IPS-18c (cell line): ENCODE measurements at regions not wholly inside any gene's neighbourhood (a gene's known extent, or its start where the extent isn't known, plus 50 kb on each side); places are given as distances from the start of the nearest gene placed in this dataset.

Experiments
- H3K4me3 ChIP-seq: 2 replicates; pipeline ENCODE4 v1.7.0; 2013; ENCODE audit warnings: low read depth, mild to moderate bottlenecking, low read length, moderate library complexity; ENCODE audit not compliant: insufficient read depth
- H3K9me3 ChIP-seq: one replicate; pipeline ENCODE4 v1.6.1; 2013; ENCODE audit warnings: mild to moderate bottlenecking, low read length, moderate library complexity; ENCODE audit not compliant: control insufficient read depth, insufficient read depth

DNA sequence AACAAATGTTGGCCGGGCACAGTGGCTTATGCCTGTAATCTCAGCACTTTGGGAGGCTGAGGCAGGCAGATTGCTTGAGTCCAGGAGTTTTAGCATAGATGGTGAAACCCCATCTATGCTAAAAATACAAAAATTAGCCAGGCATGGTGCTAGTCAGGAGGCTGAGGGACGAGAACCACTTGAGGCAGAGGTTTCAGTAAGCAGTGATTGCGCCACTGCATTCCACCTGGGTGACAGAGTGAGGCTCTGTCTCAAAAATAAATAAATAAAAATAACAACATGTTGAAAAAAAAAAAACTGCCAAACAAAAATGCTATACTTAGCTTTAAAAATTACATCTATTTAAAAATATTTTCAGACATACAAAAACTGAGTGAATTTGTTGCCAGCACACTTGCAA is 374.2 kb upstream of the SMIM31 start:
- H3K4me3 ChIP-seq: no peak overlapping the region
- H3K9me3 ChIP-seq: no peaks in the 10 kb centered on the region

DNA sequence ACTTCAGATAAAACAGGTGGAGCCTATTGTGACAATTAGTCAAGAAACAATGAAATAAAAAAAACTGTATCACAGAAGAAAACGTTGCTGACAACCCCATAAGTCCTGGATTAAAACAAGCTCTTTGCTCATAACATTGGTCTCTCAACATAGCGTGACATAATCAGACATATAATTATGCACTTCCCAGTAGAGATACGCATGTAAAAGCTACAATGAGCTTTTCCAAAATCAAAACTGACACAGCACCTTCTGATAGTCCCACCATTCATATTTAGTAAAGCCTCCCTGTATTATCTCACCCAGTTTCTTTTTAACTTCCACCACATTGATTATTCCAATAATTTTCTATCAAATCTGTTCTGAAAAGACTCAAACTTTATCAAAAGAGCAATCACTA is 372.1 kb upstream of the SMIM31 start:
- Histone ChIP-seq H3K4me3 (no peak overlapping the region), H3K9me3 (no peaks in the 10 kb centered on the region)

DNA sequence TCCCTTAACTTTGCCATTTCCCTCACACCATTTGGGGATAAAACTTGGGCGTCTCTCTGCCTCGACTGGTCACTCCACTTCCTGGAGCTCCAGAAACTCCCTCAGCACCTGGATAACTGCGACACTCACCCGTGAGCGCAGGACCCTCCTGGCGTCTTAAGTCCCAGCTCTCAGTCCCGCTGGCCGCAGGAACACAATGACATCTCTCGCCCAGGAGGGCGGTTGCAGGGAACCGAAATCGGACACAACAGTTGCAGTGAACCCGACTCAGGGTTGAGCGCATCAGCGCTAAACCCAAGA is 370.9 kb upstream of the SMIM31 start:
- Histone ChIP-seq H3K9me3 (no peaks in the 10 kb centered on the region), H3K4me3 (peak overlapping the region; percentile 79)

DNA sequence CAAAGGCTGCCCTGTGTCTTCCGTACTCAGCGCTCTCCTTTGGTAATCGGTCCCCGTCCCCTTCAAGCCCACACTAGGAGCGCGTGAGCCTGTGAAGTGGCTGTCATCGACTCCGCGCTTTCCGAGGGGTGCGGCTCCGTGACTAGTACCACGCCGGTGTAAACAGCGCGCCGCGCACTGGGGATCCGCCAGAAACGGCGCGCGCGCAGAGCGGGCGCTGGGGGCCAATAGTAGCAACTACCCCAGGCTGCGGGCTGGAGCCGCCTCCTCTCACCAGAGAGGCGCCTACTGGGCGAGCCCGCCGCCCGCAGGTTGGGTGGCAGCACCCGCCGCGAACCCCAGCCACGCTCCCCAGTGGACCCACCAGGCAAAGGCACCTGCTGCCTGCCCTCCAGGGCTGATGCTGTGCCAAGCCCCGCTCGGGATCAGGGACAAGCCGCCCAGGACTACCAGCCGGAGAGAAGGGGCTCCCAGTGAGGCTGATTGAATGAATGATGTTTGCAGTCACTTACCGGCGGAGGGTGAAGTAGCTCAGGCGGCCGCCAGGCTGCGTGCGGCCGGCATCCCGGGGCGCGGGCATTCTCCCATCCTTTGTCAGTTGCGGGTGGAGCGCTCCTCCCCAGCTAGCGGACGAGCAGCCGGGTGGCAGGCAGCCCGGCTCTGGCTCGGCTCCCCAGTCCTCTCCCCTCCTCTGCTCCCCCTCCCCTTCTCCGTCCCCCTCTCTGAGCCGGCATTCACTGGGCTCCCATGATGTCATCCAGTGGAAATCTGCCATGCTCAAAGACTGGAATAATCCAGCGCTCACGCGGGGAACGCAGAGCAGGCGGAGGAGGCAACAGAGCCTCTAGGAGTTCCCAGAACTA is 370.3 kb upstream of the SMIM31 start:
- peak overlapping the region; percentile 79 for H3K4me3 ChIP-seq
- H3K9me3 ChIP-seq: no peaks in the 10 kb centered on the region

DNA sequence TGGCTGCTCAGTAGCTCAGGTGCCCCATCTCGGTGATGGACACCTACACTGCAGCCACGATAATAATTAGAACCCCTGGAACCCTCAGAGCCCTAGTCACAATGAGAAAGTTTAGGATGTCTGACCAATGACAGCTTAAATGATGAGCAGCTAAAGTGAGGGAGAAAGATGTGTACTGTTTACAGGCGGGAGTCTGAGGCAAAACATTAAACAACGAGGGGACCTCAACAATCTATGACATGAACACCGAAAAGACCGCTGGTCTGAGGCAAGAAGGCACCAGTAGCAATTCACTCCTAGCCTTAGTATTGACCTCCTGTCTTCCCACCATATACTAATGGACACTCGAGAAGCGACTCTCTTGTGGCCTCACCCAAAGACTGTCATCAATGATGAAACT is 369.5 kb upstream of the SMIM31 start:
- Histone ChIP-seq H3K4me3 (no peak overlapping the region; the same call in 1 of the 2 replicates), H3K9me3 (no peaks in the 10 kb centered on the region)

DNA sequence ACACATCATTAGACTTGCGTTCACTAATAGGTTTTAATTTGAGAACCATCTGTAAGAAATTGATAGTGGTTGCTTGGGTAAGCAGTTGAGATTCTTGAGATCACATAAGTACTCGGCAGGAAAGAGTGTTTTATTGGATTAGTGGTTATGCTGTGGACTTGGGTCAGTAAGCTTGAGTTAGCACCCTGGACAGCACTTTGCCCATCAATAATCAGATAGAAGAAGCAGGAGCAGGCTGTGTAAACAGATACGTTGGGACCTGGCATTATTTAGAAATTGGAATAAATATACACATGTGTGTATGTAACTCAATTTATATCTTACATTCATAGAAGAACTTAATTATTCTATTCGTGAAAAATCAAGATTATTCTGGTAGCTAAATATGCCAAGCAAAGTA is 357.5 kb upstream of the SMIM31 start:
- Histone ChIP-seq H3K4me3 (no peak overlapping the region), H3K9me3 (no peaks in the 10 kb centered on the region)

DNA sequence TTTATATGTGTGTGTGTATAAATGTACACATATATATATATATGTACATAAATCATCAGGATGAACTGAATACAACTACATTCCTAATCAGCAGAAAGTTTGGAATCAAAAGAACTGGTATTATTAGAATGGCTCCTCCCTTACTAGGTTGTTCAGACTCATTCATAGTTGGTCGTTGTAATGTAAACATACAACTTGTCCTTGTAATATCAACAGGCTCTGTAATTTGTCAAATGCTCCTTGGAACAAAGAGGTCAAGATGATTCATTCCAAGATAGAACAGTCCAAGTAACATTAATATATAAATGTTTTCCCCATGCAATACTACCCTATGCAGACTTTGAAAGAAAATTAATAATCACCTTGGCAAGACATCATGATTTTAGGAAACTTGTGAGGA is 351.4 kb upstream of the SMIM31 start:
- no peaks in the 10 kb centered on the region for H3K9me3 ChIP-seq
- no peak overlapping the region for H3K4me3 ChIP-seq

DNA sequence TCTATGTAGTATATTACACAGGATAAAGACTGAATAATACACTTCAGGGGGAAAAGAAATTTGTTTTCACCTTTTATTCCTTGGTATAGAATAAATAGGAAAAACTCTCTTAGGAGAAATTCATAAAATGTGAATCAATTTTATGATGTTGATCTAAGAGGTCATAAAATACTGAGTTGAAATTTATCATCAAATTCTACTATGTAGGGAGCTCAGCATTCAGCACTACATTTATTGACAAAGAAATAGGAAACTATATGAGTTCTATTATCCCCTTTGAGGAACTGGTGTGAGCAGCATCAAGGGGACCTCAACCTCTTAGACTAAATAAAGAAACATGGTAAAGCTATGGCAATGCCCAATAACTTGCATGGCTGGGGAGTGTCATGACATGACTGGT is 348.2 kb upstream of the SMIM31 start:
- no peak overlapping the region for H3K4me3 ChIP-seq

DNA sequence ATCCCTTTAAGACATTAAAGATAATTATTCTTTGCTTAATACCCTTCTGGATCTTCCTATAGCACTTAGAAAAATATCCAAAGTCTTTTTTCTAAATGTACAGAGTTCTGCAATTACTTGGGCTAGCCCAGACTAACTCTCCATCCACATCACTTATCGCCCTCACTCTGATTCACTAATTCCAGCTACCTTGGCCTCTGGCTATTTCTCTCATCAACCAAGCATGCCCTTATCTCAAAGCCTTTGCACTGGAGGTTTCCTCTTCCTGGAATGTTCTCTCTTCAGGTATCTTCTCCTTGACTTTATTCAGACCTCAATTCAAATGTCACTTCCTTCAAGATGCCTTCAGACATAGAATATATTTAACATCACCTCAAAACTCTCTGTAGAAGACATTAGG is 345.1 kb upstream of the SMIM31 start:
- no peak overlapping the region for H3K4me3 ChIP-seq
- no peaks in the 10 kb centered on the region for H3K9me3 ChIP-seq

More for the DNA sequence above, 348.2 kb upstream of the SMIM31 start:
- H3K9me3 ChIP-seq: no peaks in the 10 kb centered on the region

DNA sequence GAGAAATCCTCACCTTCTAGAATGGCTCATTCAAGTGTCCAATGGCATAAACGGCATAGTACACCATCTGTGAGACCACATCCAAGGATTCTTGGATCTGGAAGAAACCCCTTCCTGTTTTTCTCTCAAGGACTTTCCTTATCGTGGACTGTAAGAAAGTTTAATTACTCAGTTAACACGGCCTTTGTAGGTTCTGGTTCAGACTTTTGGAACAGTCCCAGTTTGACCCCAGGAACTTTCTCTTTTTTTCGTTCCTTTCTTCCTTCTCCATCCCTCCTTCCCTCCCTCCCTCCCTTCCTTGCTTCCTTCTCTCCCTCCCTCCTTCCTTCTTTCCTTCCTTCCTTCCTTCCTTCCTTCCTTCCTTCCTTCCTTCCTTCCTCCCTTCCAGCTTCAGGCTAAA is 343.5 kb upstream of the SMIM31 start:
- Histone ChIP-seq H3K9me3 (no peaks in the 10 kb centered on the region), H3K4me3 (no peak overlapping the region)

DNA sequence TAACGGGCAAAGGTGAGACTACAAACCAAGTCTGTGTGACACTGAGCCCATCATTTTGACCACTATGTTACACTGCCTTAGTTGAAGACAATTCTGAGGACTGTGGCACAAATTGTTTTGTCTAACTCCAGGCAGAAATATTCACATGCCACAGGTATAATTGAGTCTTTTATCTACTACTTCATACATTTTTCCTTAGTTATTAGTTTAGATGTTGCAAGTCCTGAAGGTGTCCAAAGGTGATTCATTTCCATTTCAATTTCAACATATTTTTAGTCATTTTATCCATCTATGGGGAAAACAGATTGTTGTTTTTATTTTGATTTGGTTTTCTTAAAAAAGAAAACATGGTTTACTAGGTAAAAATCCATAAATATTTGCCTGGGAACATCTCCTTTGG is 341.7 kb upstream of the SMIM31 start:
- no peaks in the 10 kb centered on the region for H3K9me3 ChIP-seq
- H3K4me3 ChIP-seq: no peak overlapping the region

DNA sequence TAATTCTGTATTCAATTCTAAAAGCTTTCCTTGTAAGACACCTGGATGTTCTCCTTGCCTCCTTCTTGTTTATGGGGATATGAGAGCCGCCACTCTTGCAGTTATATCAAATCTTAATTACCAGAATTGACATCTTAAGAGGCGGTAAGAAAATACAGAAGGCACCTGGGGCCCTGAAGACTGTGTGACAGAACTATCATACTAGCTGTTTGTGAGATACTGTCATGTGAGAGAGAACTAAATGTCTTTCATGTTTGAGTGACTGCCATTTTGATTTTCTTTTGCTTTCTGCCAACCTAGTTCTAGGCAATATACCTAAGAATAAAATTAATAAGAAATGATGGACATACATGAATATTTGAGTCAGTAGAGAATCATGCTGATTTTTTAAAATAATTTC is 340.2 kb upstream of the SMIM31 start:
- no peak overlapping the region for H3K4me3 ChIP-seq
- no peaks in the 10 kb centered on the region for H3K9me3 ChIP-seq

DNA sequence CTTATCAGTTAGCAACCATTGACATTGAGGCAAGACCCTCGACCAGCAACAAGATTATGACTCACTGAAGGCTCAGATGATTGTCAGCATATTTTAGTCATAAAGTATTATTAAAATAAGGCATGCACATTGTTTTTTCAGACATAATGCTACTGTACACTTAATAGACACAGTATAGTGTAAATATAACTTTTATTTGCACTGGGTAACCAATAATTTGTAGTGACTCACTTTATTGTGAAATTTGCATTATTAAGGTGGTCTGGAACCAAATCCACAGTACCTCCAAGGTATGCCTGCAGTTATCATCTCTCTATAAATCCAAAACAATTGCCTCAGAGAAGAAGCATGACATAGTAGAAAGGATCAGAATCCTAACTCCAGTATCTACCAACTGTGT is 330.1 kb upstream of the SMIM31 start:
- Histone ChIP-seq H3K9me3 (no peaks in the 10 kb centered on the region), H3K4me3 (no peak overlapping the region)

DNA sequence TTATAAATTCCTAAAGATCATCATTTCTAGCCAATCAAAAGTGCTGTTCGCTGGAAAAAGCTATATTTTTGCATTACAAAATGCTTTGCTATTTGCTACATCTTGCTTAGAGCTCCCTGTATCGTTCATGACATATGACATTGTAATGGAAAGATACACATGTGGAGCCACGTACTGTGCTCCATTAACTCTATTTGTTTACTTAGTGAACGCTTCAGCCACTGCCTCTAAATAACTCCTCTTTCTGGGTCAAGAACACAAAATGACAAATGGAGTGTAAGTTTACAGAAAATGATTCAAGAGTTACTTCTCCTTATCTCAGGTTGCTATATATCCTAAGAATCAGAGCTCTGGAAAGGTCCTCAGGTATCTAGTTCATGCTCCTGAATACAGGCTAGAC is 329.1 kb upstream of the SMIM31 start:
- no peaks in the 10 kb centered on the region for H3K9me3 ChIP-seq
- H3K4me3 ChIP-seq: no peak overlapping the region

DNA sequence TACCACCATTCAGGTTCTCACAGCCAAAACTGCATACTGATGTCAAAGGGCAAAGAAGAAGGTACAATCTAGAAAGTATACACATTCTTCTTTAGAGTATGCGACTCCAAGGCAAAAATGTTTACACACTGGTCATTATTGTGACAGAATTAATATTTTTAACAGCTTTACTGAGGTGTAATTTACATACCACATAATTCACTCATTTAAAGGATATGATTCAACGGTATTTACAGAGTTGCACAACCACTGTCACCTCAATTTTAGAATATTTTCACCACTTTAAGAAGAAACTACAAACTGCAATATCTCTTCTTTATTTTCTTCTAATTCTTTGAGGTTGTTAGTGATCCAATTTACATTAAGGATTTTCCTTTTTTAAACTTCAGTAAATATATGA is 325.4 kb upstream of the SMIM31 start:
- no peak overlapping the region for H3K4me3 ChIP-seq
- no peaks in the 10 kb centered on the region for H3K9me3 ChIP-seq

DNA sequence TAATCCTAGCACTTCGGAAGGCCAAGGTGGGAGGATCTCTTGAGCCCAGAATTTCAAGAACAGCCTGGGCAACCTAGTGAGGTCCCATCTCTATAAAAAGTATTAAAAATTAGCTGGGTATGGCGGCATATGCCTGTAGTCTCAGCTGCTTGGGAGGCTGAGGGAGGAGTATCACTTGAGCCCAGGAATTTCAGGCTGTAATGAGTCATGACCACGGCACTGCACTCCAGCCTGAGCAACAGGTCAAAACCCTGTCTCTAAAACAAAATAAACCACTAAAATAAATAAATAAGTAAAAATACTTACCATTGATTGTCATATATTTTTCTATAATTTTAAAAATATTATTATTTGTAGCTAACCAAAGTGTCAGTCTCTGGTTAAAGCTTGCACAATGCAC is 315.6 kb upstream of the SMIM31 start:
- Histone ChIP-seq H3K4me3 (no peak overlapping the region), H3K9me3 (no peaks in the 10 kb centered on the region)

DNA sequence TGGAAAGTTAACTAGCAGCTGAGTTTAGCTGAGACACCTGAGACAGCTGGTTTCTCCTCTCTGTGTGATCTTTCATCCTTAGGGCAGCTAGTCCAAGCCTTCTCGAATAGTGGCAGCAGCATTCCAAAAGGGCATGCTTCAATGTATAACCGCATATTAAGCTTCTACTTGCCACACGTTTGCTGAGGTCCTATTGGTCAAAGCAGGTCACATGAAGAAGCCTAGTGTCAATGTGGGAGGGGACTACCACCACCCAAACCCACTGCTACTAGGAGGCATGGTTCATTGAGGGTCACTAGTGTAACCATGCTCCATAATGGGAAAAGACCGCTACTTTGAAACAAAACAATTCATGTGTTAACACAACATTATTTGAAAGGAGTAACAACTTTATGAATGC is 314.9 kb upstream of the SMIM31 start:
- Histone ChIP-seq H3K9me3 (no peaks in the 10 kb centered on the region), H3K4me3 (no peak overlapping the region)

DNA sequence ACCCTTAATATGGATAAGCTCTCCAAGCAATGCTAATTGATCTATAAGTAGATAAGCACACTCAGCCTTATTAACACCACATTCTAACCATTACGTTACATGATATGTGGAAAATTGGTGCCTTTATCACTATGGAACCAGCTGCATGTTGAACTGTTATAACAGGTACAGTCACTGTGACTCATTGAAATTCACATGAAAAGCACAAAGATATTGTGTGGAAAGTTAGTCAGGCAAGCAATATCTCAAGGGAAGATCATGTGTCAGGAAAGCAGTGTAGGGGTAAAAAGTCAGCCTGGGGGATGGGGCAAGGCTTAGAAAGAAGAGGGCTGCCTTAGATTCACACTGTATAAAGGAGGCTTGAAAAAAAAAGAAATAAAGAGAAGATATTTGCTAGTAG is 313.7 kb upstream of the SMIM31 start:
- H3K4me3 ChIP-seq: no peak overlapping the region
- H3K9me3 ChIP-seq: no peaks in the 10 kb centered on the region

DNA sequence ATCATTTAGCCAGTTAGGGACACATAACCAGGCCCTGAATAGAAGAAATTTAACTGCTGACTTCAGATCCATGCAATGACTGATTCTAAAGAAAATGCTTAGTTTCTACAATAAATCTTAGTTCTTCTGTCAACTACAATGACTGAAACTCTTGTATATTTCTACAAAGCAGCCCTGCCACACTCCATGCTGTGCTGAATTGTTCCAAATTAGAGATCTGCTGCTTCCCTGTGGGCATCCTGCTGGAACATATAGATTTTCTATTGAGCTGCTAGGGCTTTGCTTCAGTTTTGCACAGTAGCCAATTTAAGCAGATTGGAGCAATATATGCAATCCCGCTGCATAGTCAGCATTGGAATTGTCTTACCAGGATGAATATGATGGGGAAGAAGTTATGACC is 312.8 kb upstream of the SMIM31 start:
- H3K9me3 ChIP-seq: no peaks in the 10 kb centered on the region
- H3K4me3 ChIP-seq: no peak overlapping the region
